ENCODE measurements at regions not wholly inside any gene's neighbourhood (a gene's known extent, or its start where the extent isn't known, plus 50 kb on each side); places are given as distances from the start of the nearest gene placed in this dataset.

GRCh38 chr5:135191084-135191826 is 157.2 kb upstream of the PITX1 start:
- Mint-ChIP-seq H3K9me3 (peaks cover 0 to 5% (median 3%) of the 10 kb centered on the region in 7 donors), H3K27ac (peak overlapping the region in 1 of 6 donors; percentile 51), H3K4me1 (peaks cover 1 to 12% (median 5%) of the 10 kb centered on the region in 3 donors), H3K27me3 (peaks cover 37 to 42% (median 38%) of the 10 kb centered on the region in 3 donors), H3K4me3 (peak overlapping the region; percentile 35 to 86 (median 77)), H3K36me3 (no peaks in the 10 kb centered on the region)
- peak; percentile 67 for DNase-seq
- peak; percentile 94 to 97 for ATAC-seq (ENCODE audit: low read depth in 2 of 2)

GRCh38 chr5:135190416-135191083 is 156.5 kb upstream of the PITX1 start:
- Mint-ChIP-seq H3K4me1 (peaks cover 1 to 12% (median 5%) of the 10 kb centered on the region in 3 donors), H3K36me3 (no peaks in the 10 kb centered on the region), H3K27me3 (peaks cover 37 to 38% (median 38%) of the 10 kb centered on the region in 3 donors), H3K4me3 (peak overlapping the region in 6 of 8 donors; percentile 35 to 82 (median 75)), H3K27ac (peak overlapping the region in 1 of 6 donors; percentile 51), H3K9me3 (no peaks in the 10 kb centered on the region)
- no peak for ATAC-seq (ENCODE audit: low read depth in 2 of 2)
- no peak for DNase-seq

- Mint-ChIP-seq H3K4me3 (no peak overlapping the region), H3K9me3 (no peaks in the 10 kb centered on the region), H3K27ac (no peak overlapping the region), H3K4me1 (peaks cover 1 to 12% (median 5%) of the 10 kb centered on the region in 3 donors), H3K27me3 (peaks cover 34 to 38% (median 37%) of the 10 kb centered on the region in 3 donors), H3K36me3 (no peaks in the 10 kb centered on the region)
- ATAC-seq (ENCODE audit: low read depth in 2 of 2) (no peak), DNase-seq (no peak)
Observed at GRCh38 chr5:135189024-135189423, 155.0 kb upstream of the PITX1 start.

GRCh38 chr5:135188233-135188914 is 154.3 kb upstream of the PITX1 start:
- Mint-ChIP-seq H3K36me3 (no peaks in the 10 kb centered on the region), H3K27me3 (peaks cover 32 to 36% (median 34%) of the 10 kb centered on the region in 3 donors), H3K9me3 (no peaks in the 10 kb centered on the region), H3K27ac (no peak overlapping the region), H3K4me1 (peaks cover 1 to 12% (median 5%) of the 10 kb centered on the region in 3 donors), H3K4me3 (no peak overlapping the region)
- DNase-seq: no peak
- no peak for ATAC-seq (ENCODE audit: low read depth in 2 of 2)

- Mint-ChIP-seq H3K4me3 (no peak overlapping the region), H3K4me1 (peaks cover 1 to 12% (median 5%) of the 10 kb centered on the region in 3 donors), H3K27me3 (peaks cover 25 to 30% (median 26%) of the 10 kb centered on the region in 3 donors), H3K9me3 (no peaks in the 10 kb centered on the region), H3K27ac (no peak overlapping the region), H3K36me3 (no peaks in the 10 kb centered on the region)
- no peak for ATAC-seq (ENCODE audit: low read depth in 2 of 2)
- no peak for DNase-seq
Observed at GRCh38 chr5:135186662-135187522, 152.9 kb upstream of the PITX1 start.

GRCh38 chr5:135185481-135186065 is 151.5 kb upstream of the PITX1 start:
- peaks cover 0 to 8% of the 10 kb centered on the region in 2 donors for H3K36me3 Mint-ChIP-seq
- H3K4me3 Mint-ChIP-seq: no peak overlapping the region
- H3K27ac Mint-ChIP-seq: peak overlapping the region in 1 of 6 donors; percentile 54
- H3K9me3 Mint-ChIP-seq: no peaks in the 10 kb centered on the region
- peaks cover 0 to 2% (median 1%) of the 10 kb centered on the region in 3 donors for H3K4me1 Mint-ChIP-seq
- ATAC-seq (ENCODE audit: low read depth in 2 of 2) (no peak), DNase-seq (no peak)
- H3K27me3 Mint-ChIP-seq: peaks cover 15 to 19% (median 17%) of the 10 kb centered on the region in 3 donors

- Mint-ChIP-seq H3K4me1 (no peaks in the 10 kb centered on the region), H3K4me3 (no peak overlapping the region), H3K36me3 (peaks cover 0 to 8% of the 10 kb centered on the region in 2 donors), H3K27me3 (peaks cover 6 to 15% (median 8%) of the 10 kb centered on the region in 3 donors), H3K9me3 (no peaks in the 10 kb centered on the region), H3K27ac (no peak overlapping the region)
- DNase-seq: no peak
- ATAC-seq (ENCODE audit: low read depth in 2 of 2): no peak
Observed at GRCh38 chr5:135184646-135185045, 150.6 kb upstream of the PITX1 start.

GRCh38 chr5:135183464-135183863 is 149.4 kb upstream of the PITX1 start:
- peaks cover 0 to 8% of the 10 kb centered on the region in 2 donors for H3K36me3 Mint-ChIP-seq
- no peak overlapping the region for H3K4me3 Mint-ChIP-seq
- no peaks in the 10 kb centered on the region for H3K4me1 Mint-ChIP-seq
- DNase-seq (no peak), ATAC-seq (ENCODE audit: low read depth in 2 of 2) (no peak)
- peaks cover 0 to 22% (median 12%) of the 10 kb centered on the region in 3 donors for H3K27me3 Mint-ChIP-seq
- no peak overlapping the region for H3K27ac Mint-ChIP-seq
- H3K9me3 Mint-ChIP-seq: no peaks in the 10 kb centered on the region

- Mint-ChIP-seq H3K27ac (no peak overlapping the region), H3K4me3 (no peak overlapping the region), H3K27me3 (peaks cover 0 to 29% (median 20%) of the 10 kb centered on the region in 3 donors), H3K4me1 (no peaks in the 10 kb centered on the region), H3K36me3 (peaks cover 0 to 8% of the 10 kb centered on the region in 2 donors), H3K9me3 (no peaks in the 10 kb centered on the region)
- no peak for ATAC-seq (ENCODE audit: low read depth in 2 of 2)
- no peak for DNase-seq
Observed at GRCh38 chr5:135182675-135183074, 148.6 kb upstream of the PITX1 start.

- H3K36me3 Mint-ChIP-seq: peaks cover 0 to 8% of the 10 kb centered on the region in 2 donors
- H3K9me3 Mint-ChIP-seq: no peaks in the 10 kb centered on the region
- DNase-seq (no peak), ATAC-seq (ENCODE audit: low read depth in 2 of 2) (no peak)
- no peak overlapping the region for H3K4me3 Mint-ChIP-seq
- no peaks in the 10 kb centered on the region for H3K4me1 Mint-ChIP-seq
- peaks cover 0 to 39% (median 30%) of the 10 kb centered on the region in 3 donors for H3K27me3 Mint-ChIP-seq
- no peak overlapping the region for H3K27ac Mint-ChIP-seq
Observed at GRCh38 chr5:135181653-135182052, 147.6 kb upstream of the PITX1 start.

GRCh38 chr5:135179308-135179980 is 145.4 kb upstream of the PITX1 start:
- Mint-ChIP-seq H3K27ac (peak overlapping the region in 1 of 6 donors; percentile 37), H3K36me3 (peaks cover 0 to 8% of the 10 kb centered on the region in 2 donors), H3K4me1 (no peaks in the 10 kb centered on the region), H3K27me3 (peaks cover 4 to 44% (median 37%) of the 10 kb centered on the region in 3 donors), H3K9me3 (no peaks in the 10 kb centered on the region), H3K4me3 (no peak overlapping the region)
- no peak for ATAC-seq (ENCODE audit: low read depth in 2 of 2)
- no peak for DNase-seq

All from naive B cell (primary cell).